Hematopoietic multipotent progenitor cell treated with erythropoietin and hydrocortisone succinate and interleukin-3 and kit ligand, for 4 days (in vitro differentiated cells): ENCODE measurements at regions not wholly inside any gene's neighbourhood (a gene's known extent, or its start where the extent isn't known, plus 50 kb on each side); places are given as distances from the start of the nearest gene placed in this dataset.

ENCODE experiments used
- DNase-seq: peaks from one replicate; pipeline ENCODE4 v3.0.0-alpha.2; 2015

DNA sequence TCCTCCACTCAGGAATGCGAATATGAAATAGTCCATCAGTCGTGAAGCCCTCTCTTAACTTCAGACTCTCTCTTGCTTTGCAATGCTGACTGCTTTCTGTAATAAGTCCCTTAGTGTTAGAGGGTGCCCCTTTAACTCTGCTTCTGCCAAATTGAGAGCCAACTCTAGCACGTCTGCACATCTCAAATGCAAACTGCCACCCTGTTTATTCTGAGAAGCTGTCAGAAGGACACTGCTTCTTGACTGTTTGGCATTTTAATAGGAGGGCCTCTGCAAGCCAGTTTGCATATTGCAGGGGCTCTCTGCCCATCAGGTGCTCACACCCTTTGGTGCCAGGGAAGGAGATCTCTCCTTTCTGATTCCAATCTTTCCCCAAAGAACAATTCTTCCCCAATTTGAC, 589.8 kb upstream of the CDH4 start:
- DNase-seq = no peak

DNA sequence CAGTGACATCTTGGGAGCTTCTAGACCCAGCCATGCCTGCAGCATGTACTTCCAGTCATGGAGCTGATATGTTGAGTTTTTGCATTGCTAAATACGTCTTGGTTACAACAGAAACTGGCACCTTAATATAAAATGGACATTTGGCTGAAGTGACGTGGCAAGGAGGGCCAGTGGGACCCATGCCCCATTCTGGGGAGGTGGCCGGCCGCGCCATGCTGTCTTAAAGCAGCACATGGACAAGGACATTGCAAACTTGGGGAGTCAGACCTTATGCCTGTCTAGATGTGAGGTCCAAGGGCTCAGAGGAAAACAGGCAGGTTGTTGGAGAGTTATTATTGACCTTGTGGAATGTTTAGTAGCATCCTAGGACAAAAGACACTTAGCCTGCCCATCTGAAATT, 588.0 kb upstream of the CDH4 start:
- no peak for DNase-seq

GRCh38 chr20:60667641-60668040, 584.4 kb upstream of the CDH4 start:
- DNase-seq = no peak

DNA sequence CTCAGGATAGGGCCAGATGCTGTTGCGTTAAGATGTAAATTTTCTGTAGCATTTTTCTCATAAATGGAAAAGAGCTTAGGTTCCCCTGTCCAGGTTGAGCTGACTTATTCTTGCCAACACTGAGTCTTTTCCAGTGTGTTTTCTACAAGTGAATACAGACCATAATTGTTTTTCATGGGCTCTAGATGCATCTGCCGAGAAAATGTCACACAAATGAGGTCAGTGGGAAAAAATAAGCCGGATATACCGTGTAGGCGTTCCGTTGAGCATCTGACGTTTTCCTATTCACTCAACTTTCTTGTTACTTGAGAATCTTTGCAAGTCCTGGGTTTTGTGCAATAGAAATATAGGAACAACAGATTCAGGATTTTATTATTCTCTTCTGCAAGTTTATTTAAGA, 582.9 kb upstream of the CDH4 start:
- DNase-seq = no peak

DNA sequence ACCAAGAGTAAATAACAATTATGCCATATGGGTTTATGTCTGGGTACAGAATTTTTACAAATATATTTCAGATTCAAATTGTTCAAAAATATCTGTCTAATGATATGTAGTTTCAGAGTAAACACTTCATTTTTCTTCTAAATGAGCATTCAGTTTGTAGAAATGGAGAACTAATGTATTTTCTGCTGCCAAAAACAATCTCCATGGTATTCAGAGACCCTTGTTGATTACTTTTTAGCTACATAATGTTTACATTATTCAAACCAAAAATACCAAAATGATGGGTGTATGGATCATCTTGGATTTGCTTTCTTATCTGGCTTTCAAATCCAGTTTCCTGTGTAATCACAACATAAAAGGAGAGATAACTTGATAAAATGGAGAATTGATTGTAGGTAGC, 576.0 kb upstream of the CDH4 start:
- no peak for DNase-seq

DNA sequence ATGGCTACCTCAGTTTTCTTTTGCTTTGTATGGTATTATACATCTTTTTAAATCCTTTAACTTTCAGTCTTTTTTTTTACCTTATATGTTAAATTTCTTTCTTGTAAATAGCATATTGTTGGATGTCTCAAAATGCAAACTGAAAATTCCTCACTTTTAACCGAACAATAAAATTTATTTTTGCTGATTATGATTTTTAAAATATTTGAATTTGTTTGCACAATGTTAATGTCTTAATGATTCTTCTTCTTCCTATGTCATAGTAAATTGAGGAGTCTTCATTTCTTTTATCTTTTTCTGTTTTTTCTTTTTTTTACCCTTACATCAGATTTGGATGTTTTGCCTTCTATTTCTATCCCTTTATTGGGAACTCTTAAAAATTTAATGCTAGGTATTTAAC, 574.2 kb upstream of the CDH4 start:
- no peak for DNase-seq

DNA sequence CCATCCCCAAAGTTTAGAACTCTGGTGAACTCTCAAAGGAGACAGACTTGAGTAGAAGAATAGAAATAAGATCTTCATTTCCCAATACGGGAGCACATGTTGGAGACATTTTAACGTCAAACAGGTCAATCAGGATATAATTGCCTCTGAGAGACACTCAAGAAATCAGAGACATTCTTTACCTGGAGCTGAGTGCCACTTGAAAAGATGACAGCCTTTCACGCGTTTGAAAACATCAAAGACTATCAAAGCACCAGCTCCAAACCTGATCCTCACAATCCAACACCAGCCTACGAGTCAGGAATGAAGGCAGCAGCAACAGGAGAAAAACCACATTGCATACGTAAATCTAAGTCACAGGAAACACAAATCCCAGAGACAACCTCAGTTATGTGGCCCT, 571.5 kb upstream of the CDH4 start:
- no peak for DNase-seq

DNA sequence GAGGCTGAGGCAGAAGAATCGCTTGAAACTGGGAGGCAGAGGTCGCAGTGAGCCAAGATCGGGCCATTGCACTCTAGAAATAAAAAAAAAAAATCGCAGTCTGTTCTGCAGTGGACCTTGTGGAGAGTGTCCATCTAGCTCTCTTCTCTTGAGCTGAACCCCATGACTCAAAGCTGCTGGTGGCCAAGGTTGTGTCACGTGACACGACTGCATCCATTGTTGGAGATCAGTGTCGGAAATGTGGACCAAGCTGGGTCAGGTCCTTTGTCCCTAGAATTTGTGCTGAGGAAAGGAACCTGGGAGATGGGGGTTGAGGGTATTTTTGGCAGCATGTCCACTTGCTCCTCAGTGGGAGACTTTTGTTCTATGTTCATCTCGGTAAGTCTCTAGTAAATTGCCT, 564.8 kb upstream of the CDH4 start:
- DNase-seq = no peak

DNA sequence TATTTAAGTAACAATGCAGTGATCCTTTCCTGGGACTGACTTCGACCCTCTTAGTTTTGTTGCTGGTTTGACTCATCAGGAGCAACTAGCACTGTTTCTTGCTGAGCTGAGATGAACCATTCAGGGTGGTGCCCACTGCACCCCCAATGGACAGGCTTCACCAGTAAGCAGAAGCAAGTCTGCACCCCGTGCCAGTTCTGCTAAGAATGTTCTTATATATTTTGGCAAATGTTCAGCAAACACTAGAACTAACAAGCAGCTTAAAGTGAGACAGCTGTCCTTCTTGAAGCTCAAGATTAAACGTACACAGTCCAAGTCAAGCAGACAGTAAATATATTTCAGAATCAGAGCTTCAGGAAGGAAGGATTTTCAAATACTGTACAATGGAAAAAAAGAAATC, 561.3 kb upstream of the CDH4 start:
- no peak for DNase-seq

DNA sequence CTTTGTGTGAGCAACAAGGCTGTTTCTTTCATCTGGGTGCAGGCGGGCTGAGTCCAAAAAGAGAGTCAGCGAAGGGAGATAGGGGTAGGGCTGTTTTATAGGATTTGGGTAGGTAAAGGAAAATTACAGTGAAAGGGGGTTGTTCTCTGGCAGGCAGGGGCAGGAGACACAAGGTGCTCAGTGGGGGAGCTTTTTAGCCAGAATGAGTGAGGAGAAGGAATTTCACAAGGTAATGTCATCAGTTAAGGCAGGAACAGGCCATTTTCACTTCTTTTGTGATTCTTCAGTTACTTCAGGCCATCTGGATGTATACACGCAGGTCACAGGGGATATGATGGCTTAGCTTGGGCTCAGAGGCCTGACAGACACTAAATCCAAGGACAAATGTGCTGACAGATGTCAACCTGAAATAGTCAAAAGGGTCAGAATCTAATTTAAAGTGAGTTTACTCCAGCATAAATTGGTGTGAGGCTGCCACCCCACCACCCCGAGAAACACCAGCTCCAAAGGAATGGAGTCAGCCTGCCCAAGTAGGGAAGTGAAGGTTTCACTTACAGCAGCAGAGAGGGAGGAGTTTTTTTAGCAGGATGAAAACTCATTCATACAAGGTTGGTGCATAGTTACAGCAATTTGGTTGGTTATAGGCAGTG, 560.0 kb upstream of the CDH4 start:
- no peak for DNase-seq

GRCh38 chr20:60693496-60694133, 558.4 kb upstream of the CDH4 start:
- no peak for DNase-seq

GRCh38 chr20:60694763-60695162, 557.3 kb upstream of the CDH4 start:
- DNase-seq = no peak

- DNase-seq = peak; percentile 7
These were observed 556.6 kb upstream of the CDH4 start for GRCh38 chr20:60695226-60696000.

GRCh38 chr20:60697252-60697651, 554.8 kb upstream of the CDH4 start:
- no peak for DNase-seq

DNA sequence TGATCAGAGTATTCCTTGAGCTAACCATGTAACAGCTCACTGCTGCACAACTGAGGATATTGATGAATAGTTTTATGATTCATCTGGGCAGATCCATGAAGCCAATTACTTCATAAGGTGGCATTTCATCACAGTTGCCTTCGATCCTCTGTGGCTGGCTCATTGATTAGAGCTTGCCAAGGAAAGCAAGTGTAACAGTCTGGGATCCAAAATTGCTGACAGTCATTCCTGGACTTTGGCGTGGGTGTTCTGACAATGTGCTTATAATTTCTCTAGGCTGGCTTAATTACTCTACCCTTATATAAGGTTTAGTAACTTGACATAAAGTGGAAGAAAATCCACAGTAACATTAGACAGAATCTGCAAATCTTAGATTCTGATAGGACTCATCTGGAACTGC, 551.3 kb upstream of the CDH4 start:
- DNase-seq = no peak

DNA sequence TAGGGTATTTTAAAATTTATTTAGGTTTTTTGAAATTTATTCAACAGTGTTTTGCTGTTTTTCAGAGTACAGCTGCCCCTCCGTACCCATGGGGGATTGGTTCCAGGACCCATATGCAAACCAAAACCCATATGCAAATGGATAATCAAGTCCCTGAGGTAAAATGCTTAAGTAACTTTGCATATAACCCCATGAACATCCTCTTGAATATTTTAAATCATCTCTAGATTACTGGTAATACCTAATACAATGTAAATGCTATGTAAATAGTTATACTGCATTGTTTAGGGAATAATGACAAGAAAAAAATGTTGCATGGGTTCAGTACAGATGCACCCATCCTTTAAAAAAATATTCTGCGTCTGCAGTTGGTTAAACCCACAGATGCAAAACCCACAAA, 547.9 kb upstream of the CDH4 start:
- DNase-seq = no peak

DNA sequence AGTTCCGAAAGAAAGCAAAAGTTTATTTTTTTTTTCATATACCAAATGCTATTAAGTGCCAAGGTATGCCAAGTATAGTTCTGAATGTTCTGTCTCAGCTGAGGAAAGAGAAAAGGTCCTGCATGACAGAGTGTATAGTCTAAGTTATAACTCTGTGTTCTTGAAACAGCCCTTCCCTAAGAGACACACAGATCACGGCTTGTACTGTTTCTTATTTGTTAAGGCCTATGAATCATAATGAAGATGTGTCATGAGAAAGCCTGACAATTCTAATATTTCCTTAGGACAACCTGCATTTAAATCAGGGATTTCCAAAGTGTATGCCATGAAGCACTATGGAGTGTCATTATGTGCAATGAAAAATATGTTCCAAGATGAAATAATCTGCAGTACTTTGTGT, 538.7 kb upstream of the CDH4 start:
- no peak for DNase-seq

DNA sequence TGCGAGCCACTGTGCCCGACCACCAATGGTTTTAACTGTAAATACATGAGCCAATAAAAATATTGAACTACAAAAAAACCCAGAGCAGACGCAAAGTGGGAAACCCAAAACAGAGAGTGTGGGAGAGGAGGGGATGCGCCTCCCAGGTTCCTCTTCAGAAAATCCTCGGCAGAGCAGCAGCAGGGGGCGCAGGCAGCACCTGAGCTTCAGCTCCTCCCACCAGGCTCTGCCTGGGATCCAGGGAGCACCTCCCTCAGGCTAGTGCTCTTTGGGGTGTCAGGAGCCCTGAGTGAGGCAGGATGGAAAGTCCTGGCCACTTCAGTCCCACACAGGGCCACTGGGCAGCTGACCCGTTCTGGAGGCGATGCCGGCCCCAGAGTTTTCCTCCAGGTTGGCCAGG, 536.9 kb upstream of the CDH4 start:
- DNase-seq = no peak

DNA sequence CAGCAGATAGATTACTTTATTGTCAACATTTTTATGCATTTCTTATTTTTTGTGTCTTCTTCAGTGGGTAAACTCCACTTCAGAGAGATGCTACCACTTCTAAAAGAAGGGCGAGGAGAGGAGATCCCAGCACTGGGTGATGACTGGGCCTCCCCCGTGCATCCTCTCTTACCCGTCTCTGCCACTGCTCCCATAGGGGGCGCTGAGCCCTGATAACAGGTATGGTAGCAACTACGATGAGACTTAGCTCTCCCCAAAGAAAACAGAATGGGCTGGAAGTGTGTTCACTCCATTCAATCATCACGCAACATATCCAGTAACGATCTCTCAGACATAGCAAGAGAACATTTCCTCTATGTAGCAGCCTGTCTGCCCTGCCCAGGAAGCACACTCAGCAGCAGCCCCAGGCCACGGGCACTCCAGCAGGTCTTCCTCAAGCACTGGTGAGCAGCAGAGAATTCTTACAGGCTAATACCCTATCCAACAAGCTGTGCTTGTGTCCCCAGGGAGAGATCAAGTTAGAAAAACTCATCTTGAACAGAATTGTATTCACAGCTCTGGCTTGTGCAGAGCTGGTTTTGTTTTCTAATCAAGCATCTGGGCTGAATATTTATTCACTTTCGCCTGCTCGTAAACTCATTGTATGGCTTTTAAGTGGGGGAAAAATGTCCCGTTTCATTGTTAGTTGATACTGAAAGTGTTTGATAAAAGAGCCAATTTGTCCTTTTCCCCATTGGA, 533.1 kb upstream of the CDH4 start:
- peak; percentile 13 for DNase-seq

- no peak for DNase-seq
These were observed 526.7 kb upstream of the CDH4 start for GRCh38 chr20:60725311-60725906.

- DNase-seq = no peak
These were observed 524.6 kb upstream of the CDH4 start for GRCh38 chr20:60727425-60727824.

DNA sequence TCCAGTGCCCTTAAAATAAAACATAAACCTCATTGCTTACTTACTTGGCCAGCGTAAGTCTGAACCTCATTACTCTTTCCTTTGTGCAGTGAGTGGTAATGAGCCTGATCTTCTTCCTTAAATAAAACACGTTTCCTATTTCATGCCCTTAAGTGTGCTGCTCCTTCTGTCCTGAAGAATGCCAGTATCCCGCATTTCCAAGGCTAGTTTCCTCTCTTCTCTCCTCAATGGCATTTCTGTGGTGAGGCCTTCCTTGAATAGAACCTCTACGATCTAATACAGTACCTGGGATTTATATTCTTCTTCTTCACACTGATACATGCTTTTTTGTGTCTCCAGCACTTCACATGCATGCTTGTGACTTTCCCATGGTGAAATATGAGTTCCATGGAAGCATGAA, 523.4 kb upstream of the CDH4 start:
- DNase-seq = no peak
